Upper lobe of left lung (tissue), 4 donors: ENCODE measurements at regions not wholly inside any gene's neighbourhood (a gene's known extent, or its start where the extent isn't known, plus 50 kb on each side); places are given as distances from the start of the nearest gene placed in this dataset.

Experiments used
- EP300 ChIP-seq, 4 donors: sonication (generic); formaldehyde crosslinking; IDR thresholded peaks; one replicate each; pipeline ENCODE4 v1.5.1; 2017; ENCODE audit warnings: antibody characterized with exemption in 4 of 4, control low read depth in 2 of 4
- POLR2A ChIP-seq, 4 donors: fragments of 450-650 bp; IDR thresholded peaks; one replicate each; pipeline ENCODE4 v1.5.1; 2016 to 2017; ENCODE audit warnings: antibody characterized with exemption in 4 of 4, mild to moderate bottlenecking in 2 of 4
- POLR2AphosphoS5 ChIP-seq, 2 donors: sonication (generic); formaldehyde crosslinking; IDR thresholded peaks; one replicate each; pipeline ENCODE4 v1.5.1; 2017; ENCODE audit warnings: antibody characterized with exemption in 2 of 2
- TF ChIP-seq, protein P1 (sequence below), 6 experiments: fragments of 450-650 bp in 4 of 6; fragments of 200-600 bp in 2 of 6; sonication (generic) in 2 of 6; IDR thresholded peaks; one replicate each; pipeline ENCODE4 v1.5.1; 2016 to 2019; ENCODE audit warnings: antibody characterized with exemption in 6 of 6

- TF ChIP-seq, protein P1, sequence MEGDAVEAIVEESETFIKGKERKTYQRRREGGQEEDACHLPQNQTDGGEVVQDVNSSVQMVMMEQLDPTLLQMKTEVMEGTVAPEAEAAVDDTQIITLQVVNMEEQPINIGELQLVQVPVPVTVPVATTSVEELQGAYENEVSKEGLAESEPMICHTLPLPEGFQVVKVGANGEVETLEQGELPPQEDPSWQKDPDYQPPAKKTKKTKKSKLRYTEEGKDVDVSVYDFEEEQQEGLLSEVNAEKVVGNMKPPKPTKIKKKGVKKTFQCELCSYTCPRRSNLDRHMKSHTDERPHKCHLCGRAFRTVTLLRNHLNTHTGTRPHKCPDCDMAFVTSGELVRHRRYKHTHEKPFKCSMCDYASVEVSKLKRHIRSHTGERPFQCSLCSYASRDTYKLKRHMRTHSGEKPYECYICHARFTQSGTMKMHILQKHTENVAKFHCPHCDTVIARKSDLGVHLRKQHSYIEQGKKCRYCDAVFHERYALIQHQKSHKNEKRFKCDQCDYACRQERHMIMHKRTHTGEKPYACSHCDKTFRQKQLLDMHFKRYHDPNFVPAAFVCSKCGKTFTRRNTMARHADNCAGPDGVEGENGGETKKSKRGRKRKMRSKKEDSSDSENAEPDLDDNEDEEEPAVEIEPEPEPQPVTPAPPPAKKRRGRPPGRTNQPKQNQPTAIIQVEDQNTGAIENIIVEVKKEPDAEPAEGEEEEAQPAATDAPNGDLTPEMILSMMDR (IDR thresholded peaks at IDR 0.05), result no peak
- TF ChIP-seq EP300 (IDR thresholded peaks at IDR 0.05), result no peak
- no peak for TF ChIP-seq POLR2AphosphoS5 (IDR thresholded peaks at IDR 0.05)
- no peak for TF ChIP-seq POLR2A (IDR thresholded peaks at IDR 0.05)
Observed at GRCh38 chrY:7502896-7503295, 591.3 kb upstream of the AMELY start.
